HL-60 (cell line): ENCODE measurements at regions not wholly inside any gene's neighbourhood (a gene's known extent, or its start where the extent isn't known, plus 50 kb on each side); places are given as distances from the start of the nearest gene placed in this dataset.
"Not testable (repeated sequence)": the region's sequence is repeated elsewhere in the genome, so short reads cannot be mapped to it uniquely, and the experiment has no call there.

Experiments used
- DNase-seq, 2 experiments: peaks; one replicate each; pipeline ENCODE4 v3.0.0-alpha.2; 2010 to 2020; ENCODE audit warnings: low read depth in 1 of 2, low spot score in 1 of 2
- H3K27ac ChIP-seq: fragments of 250-450 bp; sonication (Bioruptor Pico); replicated peaks from 2 replicates; pipeline ENCODE4 v1.5.1; 2020; ENCODE audit warnings: mild to moderate bottlenecking, moderate library complexity
- H3K27me3 ChIP-seq: fragments of 250-450 bp; sonication (Bioruptor Pico); 2 replicates; pipeline ENCODE4 v1.5.1; 2021; ENCODE audit warnings: mild to moderate bottlenecking, moderate library complexity; ENCODE audit not compliant: insufficient read depth, poor library complexity, severe bottlenecking
- H3K4me3 ChIP-seq: replicated peaks from 2 replicates; pipeline ENCODE4 v1.5.1; 2011; ENCODE audit warnings: mild to moderate bottlenecking, control low read depth, low read length; ENCODE audit not compliant: insufficient read depth
- GABPA ChIP-seq: IDR thresholded peaks from 2 replicates; pipeline ENCODE4 v1.6.1; 2012; ENCODE audit warnings: low read depth
- POLR2AphosphoS5 ChIP-seq: IDR thresholded peaks from 2 replicates; pipeline ENCODE4 v1.6.1; 2012; ENCODE audit warnings: low read depth
- SPI1 ChIP-seq: IDR thresholded peaks from 2 replicates; pipeline ENCODE4 v1.6.1; 2012; ENCODE audit warnings: low read depth, mild to moderate bottlenecking, borderline replicate concordance
- TF ChIP-seq, protein P1 (sequence below): IDR thresholded peaks from 2 replicates; pipeline ENCODE4 v1.6.1; 2012; ENCODE audit warnings: low read depth; ENCODE audit not compliant: insufficient replicate concordance
- TF ChIP-seq, protein P2 (sequence below): IDR thresholded peaks from one replicate; pipeline ENCODE4 v1.5.1; 2011; ENCODE audit warnings: low read length, control low read depth, inconsistent platforms; ENCODE audit not compliant: insufficient read depth

DNA sequence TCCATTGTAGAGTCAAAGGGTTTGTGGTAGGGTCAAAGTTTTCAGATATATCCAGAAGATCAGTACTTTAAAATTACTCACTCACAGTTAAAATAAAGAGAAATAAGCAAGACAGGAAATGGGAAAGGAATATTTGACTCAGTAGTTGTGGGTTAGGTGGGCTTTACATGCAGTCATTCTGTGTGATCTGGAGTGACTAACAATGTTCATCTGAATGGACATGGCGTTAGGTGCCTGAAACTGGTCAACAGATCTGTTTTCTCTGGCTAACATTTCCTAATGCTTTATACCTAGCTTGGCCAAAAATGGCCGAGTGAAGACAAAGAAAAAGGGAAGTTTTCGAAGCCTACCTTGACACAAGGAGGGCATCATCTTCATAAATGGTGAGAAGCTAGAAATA lies 133.4 kb upstream of the SATB1 start:
- Histone ChIP-seq H3K27me3 (no peaks in the 10 kb centered on the region), H3K27ac (no peak overlapping the region), H3K4me3 (no peak overlapping the region)
- no peak for DNase-seq
- TF ChIP-seq SPI1: no peak
- TF ChIP-seq GABPA: no peak
- TF ChIP-seq, protein P1, sequence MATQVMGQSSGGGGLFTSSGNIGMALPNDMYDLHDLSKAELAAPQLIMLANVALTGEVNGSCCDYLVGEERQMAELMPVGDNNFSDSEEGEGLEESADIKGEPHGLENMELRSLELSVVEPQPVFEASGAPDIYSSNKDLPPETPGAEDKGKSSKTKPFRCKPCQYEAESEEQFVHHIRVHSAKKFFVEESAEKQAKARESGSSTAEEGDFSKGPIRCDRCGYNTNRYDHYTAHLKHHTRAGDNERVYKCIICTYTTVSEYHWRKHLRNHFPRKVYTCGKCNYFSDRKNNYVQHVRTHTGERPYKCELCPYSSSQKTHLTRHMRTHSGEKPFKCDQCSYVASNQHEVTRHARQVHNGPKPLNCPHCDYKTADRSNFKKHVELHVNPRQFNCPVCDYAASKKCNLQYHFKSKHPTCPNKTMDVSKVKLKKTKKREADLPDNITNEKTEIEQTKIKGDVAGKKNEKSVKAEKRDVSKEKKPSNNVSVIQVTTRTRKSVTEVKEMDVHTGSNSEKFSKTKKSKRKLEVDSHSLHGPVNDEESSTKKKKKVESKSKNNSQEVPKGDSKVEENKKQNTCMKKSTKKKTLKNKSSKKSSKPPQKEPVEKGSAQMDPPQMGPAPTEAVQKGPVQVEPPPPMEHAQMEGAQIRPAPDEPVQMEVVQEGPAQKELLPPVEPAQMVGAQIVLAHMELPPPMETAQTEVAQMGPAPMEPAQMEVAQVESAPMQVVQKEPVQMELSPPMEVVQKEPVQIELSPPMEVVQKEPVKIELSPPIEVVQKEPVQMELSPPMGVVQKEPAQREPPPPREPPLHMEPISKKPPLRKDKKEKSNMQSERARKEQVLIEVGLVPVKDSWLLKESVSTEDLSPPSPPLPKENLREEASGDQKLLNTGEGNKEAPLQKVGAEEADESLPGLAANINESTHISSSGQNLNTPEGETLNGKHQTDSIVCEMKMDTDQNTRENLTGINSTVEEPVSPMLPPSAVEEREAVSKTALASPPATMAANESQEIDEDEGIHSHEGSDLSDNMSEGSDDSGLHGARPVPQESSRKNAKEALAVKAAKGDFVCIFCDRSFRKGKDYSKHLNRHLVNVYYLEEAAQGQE: no peak

DNA sequence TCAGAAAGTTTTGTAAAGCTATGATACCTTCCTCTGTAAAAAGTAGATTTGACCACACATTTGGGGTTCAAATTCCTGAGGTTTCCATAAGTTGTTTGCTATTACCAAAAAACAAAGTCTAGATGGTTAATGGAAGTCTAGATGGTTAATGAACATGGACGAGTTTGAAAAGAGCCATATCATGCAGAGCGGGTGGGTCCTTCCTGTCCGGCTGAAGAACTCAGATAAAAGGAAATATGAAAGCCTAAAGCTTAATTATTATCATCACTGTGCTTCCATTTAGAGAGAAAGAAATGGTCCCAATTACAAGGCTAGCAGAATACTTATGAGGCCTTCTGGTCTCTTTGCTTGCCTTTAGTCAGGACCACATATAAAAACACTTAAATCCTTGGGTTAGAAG lies 132.1 kb upstream of the SATB1 start:
- Histone ChIP-seq H3K4me3 (no peak overlapping the region), H3K27me3 (no peaks in the 10 kb centered on the region), H3K27ac (no peak overlapping the region)
- DNase-seq: no peak
- TF ChIP-seq, protein P1: no peak
- TF ChIP-seq GABPA (no peak), POLR2AphosphoS5 (no peak), SPI1 (no peak)
- TF ChIP-seq, protein P2, sequence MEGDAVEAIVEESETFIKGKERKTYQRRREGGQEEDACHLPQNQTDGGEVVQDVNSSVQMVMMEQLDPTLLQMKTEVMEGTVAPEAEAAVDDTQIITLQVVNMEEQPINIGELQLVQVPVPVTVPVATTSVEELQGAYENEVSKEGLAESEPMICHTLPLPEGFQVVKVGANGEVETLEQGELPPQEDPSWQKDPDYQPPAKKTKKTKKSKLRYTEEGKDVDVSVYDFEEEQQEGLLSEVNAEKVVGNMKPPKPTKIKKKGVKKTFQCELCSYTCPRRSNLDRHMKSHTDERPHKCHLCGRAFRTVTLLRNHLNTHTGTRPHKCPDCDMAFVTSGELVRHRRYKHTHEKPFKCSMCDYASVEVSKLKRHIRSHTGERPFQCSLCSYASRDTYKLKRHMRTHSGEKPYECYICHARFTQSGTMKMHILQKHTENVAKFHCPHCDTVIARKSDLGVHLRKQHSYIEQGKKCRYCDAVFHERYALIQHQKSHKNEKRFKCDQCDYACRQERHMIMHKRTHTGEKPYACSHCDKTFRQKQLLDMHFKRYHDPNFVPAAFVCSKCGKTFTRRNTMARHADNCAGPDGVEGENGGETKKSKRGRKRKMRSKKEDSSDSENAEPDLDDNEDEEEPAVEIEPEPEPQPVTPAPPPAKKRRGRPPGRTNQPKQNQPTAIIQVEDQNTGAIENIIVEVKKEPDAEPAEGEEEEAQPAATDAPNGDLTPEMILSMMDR: no peak

DNA sequence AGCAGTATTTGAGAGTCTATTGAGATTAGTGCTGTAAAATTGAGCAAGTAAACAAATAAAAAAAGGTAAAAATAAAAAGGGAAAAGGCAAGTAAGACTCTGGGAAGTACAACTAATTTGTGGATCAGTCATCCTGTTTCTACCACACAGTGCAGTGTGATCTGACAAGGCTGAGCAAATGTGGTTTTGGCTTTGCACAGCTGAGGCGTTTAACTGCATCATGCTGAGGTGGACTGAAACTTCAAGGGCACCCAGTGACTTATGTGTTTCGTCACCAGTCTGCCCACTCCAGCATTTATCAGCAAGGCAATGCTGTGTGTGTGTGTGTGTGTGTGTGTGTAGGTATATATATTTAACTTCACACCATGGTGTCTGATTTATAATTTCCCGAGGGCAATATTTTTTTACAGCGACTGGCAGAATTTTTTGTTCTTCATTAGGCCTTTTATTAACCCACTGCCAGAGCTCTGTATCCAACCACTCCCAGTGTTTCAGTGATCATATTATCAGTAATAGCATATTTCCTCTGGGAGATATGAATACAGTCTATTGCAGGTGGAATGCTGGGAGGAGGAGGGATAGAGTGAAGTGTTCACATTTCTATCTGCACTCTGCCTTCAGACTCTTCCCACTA lies 131.5 kb upstream of the SATB1 start:
- TF ChIP-seq, protein P2: no peak
- TF ChIP-seq POLR2AphosphoS5 (no peak), GABPA (no peak)
- Histone ChIP-seq H3K27ac (no peak overlapping the region), H3K27me3 (no peaks in the 10 kb centered on the region), H3K4me3 (no peak overlapping the region)
- peak in 1 of 2 experiments; percentile 17 for DNase-seq

DNA sequence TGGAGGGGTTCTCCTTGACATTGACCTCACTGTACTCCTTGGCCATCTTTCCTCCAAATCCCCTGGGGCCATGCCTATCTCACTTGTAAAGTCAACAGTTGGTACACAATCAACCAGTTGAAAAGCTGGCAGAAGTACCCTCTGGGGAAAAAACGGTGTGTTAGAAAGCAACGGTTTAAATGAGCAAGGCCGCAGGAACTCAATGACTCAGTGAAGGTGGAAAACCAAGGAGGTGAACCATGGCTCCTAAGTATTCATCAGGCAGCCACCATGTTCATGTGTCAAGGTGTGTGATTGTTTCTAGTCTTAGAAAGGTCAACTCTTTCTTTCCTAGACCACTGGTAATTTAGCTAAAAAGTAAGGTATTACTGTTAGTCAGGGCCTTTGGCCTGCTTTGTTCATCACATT lies 130.9 kb upstream of the SATB1 start:
- H3K27ac ChIP-seq: no peak overlapping the region
- no peak for DNase-seq
- TF ChIP-seq, protein P2: no peak
- no peak for TF ChIP-seq GABPA
- no peak for TF ChIP-seq SPI1
- TF ChIP-seq, protein P1: no peak
- TF ChIP-seq POLR2AphosphoS5: no peak

DNA sequence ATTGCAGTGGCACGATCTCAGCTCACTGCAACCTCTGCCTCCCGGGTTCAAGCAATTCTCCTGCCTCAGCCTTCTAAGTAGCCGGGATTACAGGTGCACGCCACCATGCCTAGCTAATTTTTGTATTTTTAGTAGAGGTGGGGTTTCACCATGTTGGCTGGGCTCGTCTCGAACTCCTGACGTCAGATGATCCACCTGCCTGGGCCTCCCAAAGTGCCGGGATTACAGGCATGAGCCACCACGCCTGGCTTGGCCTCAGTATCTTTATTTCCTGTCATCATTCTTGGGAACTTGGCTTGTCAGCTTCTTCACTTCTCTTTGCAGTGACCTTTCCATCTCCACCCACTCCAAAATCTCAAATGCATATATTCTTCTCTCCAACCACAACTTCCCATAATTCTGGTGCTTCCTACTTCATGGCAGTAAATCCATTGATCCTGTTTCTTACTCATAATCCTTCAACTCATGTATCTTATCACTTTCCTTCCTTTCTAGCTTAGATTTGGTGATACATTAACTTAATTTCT lies 127.5 kb upstream of the SATB1 start:
- not testable (repeated sequence) for H3K27me3 ChIP-seq, H3K4me3 ChIP-seq, DNase-seq, H3K27ac ChIP-seq

More for the DNA sequence above, 130.9 kb upstream of the SATB1 start:
- no peak overlapping the region for H3K4me3 ChIP-seq
- no peaks in the 10 kb centered on the region for H3K27me3 ChIP-seq
